ENCODE measurements at regions not wholly inside any gene's neighbourhood (a gene's known extent, or its start where the extent isn't known, plus 50 kb on each side); places are given as distances from the start of the nearest gene placed in this dataset.
A peak's percentile ranks its signal among the peaks of the same experiment; 100 is the strongest.

DNA sequence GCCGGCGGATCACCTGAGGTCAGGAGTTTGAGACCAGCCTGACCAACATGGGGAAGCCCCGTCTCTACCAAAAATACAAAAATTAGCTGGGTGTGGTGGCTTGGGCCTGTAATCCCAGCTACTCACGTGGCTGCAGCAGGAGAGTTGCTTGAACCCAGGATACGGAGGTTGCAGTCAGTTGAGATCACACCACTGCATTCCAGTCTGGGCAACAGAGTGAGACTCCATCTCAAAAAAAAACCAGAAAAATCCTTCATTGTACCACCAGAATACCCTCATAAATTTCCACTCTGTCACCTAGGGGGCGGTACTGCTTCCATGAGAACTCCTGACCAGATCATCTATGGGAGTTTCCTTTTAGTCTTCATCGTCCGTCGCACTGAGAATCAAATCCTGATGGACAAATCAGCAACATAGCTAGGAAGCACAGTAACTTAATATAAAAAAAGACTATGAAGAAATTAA, 225.8 kb upstream of the KLF14 start:
- no peak overlapping the region for H3K4me3 Mint-ChIP-seq
- no peaks in the 10 kb centered on the region for H3K9me3 Mint-ChIP-seq
- peaks cover 59% of the 10 kb centered on the region for H3K36me3 Mint-ChIP-seq (ENCODE audit: insufficient read depth)
- H3K27me3 Mint-ChIP-seq (ENCODE audit: low read depth): no peaks in the 10 kb centered on the region
- peaks cover 42% of the 10 kb centered on the region for H3K4me1 Mint-ChIP-seq (ENCODE audit: low read depth)
- no peak for ATAC-seq
- no peak for DNase-seq

DNA sequence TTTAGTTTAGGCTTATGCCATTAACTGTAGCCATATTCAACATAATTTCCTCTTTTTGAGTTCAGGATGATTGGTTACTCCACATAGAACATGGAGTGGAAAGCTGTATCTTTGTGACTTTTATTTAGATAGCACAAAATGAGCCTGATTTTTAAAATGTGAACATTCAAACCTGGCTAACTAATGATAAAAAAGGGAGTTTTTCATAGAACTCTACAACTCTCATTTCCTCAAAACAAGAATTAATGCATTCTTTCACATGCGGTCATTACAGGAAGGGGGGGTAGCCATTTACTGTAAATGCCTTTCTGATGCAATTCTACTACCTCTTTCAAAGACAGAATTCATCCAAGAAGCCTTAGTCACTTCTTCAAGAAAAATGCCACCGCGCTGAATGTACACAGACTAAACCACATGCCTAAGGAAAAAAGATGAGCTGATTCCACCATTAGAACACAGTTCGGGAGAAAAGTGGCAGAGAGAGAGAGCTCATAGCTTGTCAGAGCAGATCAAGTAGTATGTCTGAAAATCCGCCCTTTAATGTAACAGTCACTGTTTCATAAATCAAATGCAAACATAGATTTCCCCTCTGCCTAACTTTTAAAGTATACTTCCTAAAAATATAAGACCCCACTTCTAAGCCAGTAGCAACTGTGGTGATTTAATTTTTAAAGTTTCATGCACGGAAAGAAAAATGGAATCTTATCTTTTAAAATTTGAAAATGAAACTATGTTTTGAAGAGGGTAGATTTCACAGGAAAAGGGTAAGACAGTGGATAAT, 226.4 kb upstream of the KLF14 start:
- Mint-ChIP-seq H3K27me3 (ENCODE audit: low read depth) (no peaks in the 10 kb centered on the region), H3K4me1 (ENCODE audit: low read depth) (peaks cover 35% of the 10 kb centered on the region), H3K9me3 (no peaks in the 10 kb centered on the region), H3K36me3 (ENCODE audit: insufficient read depth) (peaks cover 53% of the 10 kb centered on the region), H3K4me3 (no peak overlapping the region)
- ATAC-seq: peak; percentile 23 to 29
- peak; percentile 57 for DNase-seq

DNA sequence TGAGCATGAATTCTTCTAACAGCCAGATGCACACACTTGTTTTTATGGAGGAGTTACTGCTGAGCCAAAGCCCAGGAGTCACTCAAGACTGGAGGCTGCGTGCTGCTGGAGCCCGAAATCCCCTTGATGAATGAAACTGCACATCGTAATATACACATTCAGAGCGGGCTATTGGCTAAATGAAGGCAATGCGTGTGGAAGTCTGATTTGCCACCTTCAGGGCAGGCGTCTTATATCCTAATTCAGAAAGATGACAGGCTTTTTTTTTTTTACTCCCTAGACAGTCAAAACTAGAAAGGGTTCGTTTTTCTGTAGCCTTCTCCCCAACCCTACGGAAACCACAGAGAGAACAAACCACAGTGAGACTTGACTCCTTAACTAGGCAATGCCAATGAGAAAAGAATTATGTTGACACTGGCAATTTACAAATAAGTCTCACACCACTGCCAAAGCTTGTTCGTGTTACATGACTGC, 227.2 kb upstream of the KLF14 start:
- no peaks in the 10 kb centered on the region for H3K27me3 Mint-ChIP-seq (ENCODE audit: low read depth)
- peaks cover 34% of the 10 kb centered on the region for H3K4me1 Mint-ChIP-seq (ENCODE audit: low read depth)
- no peak overlapping the region for H3K4me3 Mint-ChIP-seq
- peak; percentile 84 to 85 for ATAC-seq
- DNase-seq: peak; percentile 65
- peaks cover 47% of the 10 kb centered on the region for H3K36me3 Mint-ChIP-seq (ENCODE audit: insufficient read depth)
- H3K9me3 Mint-ChIP-seq: no peaks in the 10 kb centered on the region

DNA sequence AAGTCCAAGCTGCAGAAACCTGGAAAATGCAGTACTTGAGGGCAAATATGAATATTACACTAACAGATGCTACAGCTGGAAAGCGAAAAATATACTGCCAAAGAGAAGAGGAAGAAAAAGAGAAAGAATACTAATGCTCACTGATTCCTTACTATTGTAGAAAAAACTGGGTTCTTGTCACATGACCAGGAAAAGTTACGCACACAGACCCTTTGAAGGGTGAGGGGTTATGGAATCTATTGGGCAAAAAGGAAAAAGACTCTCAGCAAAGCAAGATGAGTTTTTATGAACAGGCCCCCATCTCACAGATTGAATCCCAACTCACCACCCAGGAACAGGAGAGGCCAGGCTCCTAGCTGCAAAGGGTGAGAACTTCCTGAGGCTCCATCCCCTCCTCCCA, 228.1 kb upstream of the KLF14 start:
- Mint-ChIP-seq H3K4me1 (ENCODE audit: low read depth) (peaks cover 43% of the 10 kb centered on the region), H3K27me3 (ENCODE audit: low read depth) (no peaks in the 10 kb centered on the region), H3K9me3 (no peaks in the 10 kb centered on the region), H3K4me3 (no peak overlapping the region), H3K36me3 (ENCODE audit: insufficient read depth) (peaks cover 47% of the 10 kb centered on the region)
- no peak for ATAC-seq
- no peak for DNase-seq

DNA sequence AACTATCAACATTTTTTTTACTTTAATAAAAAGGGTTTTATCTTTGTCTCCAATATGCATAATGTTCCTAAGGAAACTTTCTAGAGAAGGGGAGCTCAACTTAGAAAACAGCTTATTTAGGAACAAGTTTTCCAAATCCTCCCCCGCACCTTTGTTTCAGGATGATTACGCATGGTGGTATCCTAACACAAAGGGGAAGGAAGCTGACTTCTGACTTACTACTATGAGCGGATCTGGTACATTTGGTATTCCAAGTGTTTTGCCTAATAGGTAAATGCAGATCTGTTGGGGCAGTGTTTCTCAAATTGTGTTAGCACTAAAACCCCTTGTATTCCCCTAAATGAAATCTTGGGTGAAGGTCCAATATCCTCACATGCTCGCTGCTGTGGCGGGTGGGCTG, 229.3 kb upstream of the KLF14 start:
- H3K27me3 Mint-ChIP-seq (ENCODE audit: low read depth): no peaks in the 10 kb centered on the region
- H3K4me1 Mint-ChIP-seq (ENCODE audit: low read depth): peaks cover 53% of the 10 kb centered on the region
- peak overlapping the region; percentile 15 for H3K4me3 Mint-ChIP-seq
- peaks cover 39% of the 10 kb centered on the region for H3K36me3 Mint-ChIP-seq (ENCODE audit: insufficient read depth)
- ATAC-seq: no peak
- H3K9me3 Mint-ChIP-seq: no peaks in the 10 kb centered on the region
- DNase-seq: no peak

DNA sequence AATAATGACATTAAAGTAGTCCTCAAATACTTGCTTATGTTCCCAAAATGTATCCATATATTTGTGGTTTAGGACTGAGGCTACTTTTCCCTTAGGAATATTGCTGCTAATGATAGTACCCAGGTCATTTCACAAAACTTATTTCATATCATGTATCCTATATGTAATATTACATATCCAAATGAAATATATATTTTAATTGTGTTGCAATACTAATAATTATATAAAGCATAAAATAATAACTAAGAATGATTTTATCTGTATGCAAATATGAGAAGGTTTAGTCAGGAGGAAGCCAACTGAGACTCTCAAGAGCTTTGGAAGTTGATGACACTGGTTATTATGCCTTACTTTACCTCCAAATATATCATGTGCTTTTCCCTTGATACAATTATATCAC, 231.5 kb upstream of the KLF14 start:
- Mint-ChIP-seq H3K4me1 (ENCODE audit: low read depth) (peaks cover 65% of the 10 kb centered on the region), H3K36me3 (ENCODE audit: insufficient read depth) (peaks cover 23% of the 10 kb centered on the region), H3K27me3 (ENCODE audit: low read depth) (no peaks in the 10 kb centered on the region), H3K4me3 (no peak overlapping the region), H3K9me3 (no peaks in the 10 kb centered on the region)
- ATAC-seq: no peak
- DNase-seq: no peak

DNA sequence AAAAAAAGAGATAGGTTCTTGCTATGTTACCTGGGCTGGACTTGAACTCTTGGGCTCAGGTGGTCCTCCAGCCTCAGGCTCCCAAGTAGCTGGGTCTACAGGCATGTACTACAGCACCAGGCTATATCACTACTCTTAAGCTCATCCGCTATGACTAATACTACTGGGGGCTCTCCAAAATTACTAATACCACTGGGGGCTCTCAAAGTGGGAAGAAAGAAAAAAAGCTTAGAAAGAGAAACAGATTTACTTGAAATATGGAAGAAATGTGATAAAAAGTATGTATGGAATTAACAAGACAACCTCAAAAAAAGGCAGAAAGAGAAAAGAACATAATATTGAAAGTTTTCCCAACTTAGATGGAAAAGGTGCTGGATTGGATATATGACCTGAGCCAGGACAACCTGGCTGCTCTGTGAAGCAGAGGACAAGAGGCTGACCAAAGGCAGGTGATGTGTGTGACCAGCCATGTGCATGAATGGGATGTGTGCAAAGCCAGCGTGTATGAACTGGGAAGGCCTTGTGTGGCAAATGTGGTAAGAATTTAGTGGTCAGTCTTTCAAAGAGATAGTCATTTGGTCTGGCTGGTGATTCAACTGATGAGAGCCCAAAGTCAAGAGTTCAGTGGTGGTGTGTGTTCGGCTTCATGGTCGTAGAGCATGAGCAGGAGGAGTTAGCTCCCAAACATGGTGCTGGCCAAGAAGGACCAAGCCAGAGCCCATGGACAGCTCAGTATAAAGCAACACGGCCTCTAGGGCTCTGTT, 232.4 kb upstream of the KLF14 start:
- Mint-ChIP-seq H3K9me3 (no peaks in the 10 kb centered on the region), H3K4me3 (peak overlapping the region; percentile 47), H3K27me3 (ENCODE audit: low read depth) (no peaks in the 10 kb centered on the region), H3K4me1 (ENCODE audit: low read depth) (peaks cover 72% of the 10 kb centered on the region), H3K36me3 (ENCODE audit: insufficient read depth) (peaks cover 19% of the 10 kb centered on the region)
- ATAC-seq: peak in 1 of 2 donors; percentile 12
- DNase-seq: no peak

DNA sequence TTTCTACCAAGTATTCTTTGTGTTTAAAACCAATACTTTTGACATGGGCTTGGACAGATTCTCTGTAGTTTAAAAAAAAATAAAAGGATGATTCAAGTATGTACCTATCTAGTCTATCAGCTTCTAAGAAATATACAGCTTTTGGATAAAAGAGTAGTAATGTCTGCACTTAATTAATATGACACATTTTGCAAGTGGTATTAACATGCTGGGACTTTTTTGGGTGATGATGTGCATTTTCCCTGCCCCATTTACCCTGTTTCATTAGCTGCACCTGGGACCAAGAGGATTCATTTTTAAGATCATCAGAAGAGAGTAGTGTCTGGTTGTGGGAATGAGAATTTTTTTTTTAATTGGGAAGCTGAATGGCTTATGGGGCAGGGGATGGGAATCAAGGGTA, 236.2 kb upstream of the KLF14 start:
- no peaks in the 10 kb centered on the region for H3K9me3 Mint-ChIP-seq
- no peaks in the 10 kb centered on the region for H3K27me3 Mint-ChIP-seq (ENCODE audit: low read depth)
- H3K4me3 Mint-ChIP-seq: peak overlapping the region; percentile 58
- H3K4me1 Mint-ChIP-seq (ENCODE audit: low read depth): peaks cover 87% of the 10 kb centered on the region
- peaks cover 39% of the 10 kb centered on the region for H3K36me3 Mint-ChIP-seq (ENCODE audit: insufficient read depth)
- no peak for DNase-seq
- ATAC-seq: peak; percentile 41

DNA sequence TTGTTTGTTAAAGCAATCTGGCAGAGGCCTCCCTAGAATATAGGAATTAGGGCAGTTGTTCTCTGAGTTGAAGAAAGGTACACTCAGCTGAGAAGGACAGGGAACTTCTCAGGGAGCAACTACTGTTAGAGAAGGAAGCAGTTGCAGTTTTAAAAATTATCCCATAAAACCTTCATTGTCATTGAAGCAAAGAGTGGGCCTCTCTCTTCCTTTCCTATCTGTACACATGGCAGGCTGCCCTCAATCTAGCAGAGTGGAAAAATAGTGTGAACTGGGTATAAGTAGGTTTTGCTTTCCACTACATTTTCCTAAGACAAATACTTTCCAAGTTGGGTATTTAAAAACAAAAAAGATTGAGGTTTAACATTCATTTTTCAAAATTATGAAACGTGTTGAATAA, 236.7 kb upstream of the KLF14 start:
- Mint-ChIP-seq H3K9me3 (no peaks in the 10 kb centered on the region), H3K36me3 (ENCODE audit: insufficient read depth) (peaks cover 44% of the 10 kb centered on the region), H3K4me1 (ENCODE audit: low read depth) (peaks cover 91% of the 10 kb centered on the region), H3K27me3 (ENCODE audit: low read depth) (no peaks in the 10 kb centered on the region), H3K4me3 (peak overlapping the region; percentile 58)
- ATAC-seq (peak; percentile 21 to 36), DNase-seq (no peak)

DNA sequence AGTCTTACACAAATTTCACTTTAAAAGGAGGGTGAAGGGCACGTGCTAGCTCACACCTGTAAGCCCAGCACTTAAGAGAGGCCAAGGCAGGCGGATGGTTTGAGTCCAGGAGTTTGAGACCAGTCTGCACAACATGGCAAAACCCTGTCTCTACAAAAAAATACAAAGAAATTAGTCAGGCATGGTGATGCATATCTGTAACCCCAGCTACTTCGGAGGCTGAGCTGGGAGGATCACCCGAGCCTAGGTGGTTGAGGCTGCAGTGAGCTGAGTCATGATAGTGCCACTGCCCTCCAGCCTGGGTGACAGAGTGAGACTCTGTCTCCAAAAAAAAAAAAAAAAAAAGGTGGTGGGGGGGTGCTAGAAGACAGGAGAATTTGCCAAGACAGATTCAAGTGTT, 237.3 kb upstream of the KLF14 start:
- Mint-ChIP-seq H3K4me1 (ENCODE audit: low read depth) (peaks cover 90% of the 10 kb centered on the region), H3K4me3 (peak overlapping the region; percentile 58), H3K27me3 (ENCODE audit: low read depth) (no peaks in the 10 kb centered on the region), H3K9me3 (no peaks in the 10 kb centered on the region), H3K36me3 (ENCODE audit: insufficient read depth) (peaks cover 44% of the 10 kb centered on the region)
- DNase-seq (peak; percentile 55), ATAC-seq (peak; percentile 68 to 69)

DNA sequence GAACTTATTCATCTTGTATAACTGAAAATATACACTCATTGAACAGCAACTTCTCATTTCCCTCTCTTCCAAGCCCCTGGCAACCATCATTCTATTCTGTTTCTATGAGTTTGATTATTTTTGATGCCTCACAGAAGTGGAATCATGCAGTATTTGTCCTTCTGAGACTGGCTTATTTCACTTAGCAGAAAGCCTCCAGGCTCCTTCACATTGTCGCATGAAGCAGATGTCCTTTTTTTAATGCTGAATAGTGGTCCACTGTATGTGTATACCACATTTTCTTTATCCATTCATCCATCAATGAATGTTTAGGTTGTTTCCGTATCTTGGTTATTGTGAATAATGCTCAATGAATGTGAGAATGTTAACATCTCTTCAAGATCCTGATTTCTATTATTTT, 238.2 kb upstream of the KLF14 start:
- no peaks in the 10 kb centered on the region for H3K9me3 Mint-ChIP-seq
- DNase-seq: no peak
- no peaks in the 10 kb centered on the region for H3K27me3 Mint-ChIP-seq (ENCODE audit: low read depth)
- H3K36me3 Mint-ChIP-seq (ENCODE audit: insufficient read depth): peaks cover 41% of the 10 kb centered on the region
- peak overlapping the region; percentile 8 for H3K4me3 Mint-ChIP-seq
- peaks cover 88% of the 10 kb centered on the region for H3K4me1 Mint-ChIP-seq (ENCODE audit: low read depth)
- ATAC-seq: no peak

DNA sequence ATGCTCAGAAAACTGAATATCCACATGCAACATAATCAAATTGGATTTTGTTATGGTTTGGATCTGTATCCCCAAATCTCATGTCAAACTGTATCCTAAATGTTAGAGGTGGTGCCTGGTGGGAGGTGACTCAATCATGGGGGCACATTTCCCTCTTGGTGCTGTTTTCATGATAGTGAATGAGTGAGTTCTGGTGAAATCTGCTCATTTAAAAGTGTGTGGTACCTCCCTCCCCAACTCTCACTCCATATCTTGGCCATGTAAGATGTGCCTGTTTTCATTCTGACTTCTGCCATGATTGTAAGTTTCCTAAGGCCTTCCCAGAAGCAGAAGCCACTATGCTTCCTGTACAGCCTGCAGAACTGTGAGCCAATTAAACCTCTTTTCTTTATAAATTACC, 239.6 kb upstream of the KLF14 start:
- peak; percentile 47 to 66 for ATAC-seq
- Mint-ChIP-seq H3K4me3 (peak overlapping the region; percentile 37), H3K4me1 (ENCODE audit: low read depth) (peaks cover 77% of the 10 kb centered on the region), H3K36me3 (ENCODE audit: insufficient read depth) (peaks cover 37% of the 10 kb centered on the region), H3K27me3 (ENCODE audit: low read depth) (no peaks in the 10 kb centered on the region), H3K9me3 (no peaks in the 10 kb centered on the region)
- DNase-seq: no peak

DNA sequence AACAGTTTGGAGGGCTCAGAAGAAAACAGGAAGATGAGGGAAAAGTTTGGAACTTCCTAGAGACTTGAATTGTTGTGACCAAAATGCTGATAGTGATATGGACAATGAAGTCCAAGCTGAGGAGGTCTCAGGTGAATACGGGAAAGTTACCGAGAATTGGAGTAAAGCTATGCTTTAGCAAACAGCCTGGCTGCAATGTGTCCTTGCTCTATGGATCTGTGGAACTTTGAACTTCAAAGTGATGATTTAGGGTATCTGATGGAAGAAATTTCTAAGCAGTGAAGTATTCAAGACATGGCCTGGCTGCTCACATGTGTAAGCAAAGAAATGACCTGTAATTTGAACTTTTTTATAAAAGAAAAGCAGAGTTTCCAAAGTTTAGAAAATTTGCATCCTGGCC, 240.2 kb upstream of the KLF14 start:
- DNase-seq (no peak), ATAC-seq (no peak)
- peaks cover 75% of the 10 kb centered on the region for H3K4me1 Mint-ChIP-seq (ENCODE audit: low read depth)
- peaks cover 37% of the 10 kb centered on the region for H3K36me3 Mint-ChIP-seq (ENCODE audit: insufficient read depth)
- peak overlapping the region; percentile 37 for H3K4me3 Mint-ChIP-seq
- H3K9me3 Mint-ChIP-seq: no peaks in the 10 kb centered on the region
- no peaks in the 10 kb centered on the region for H3K27me3 Mint-ChIP-seq (ENCODE audit: low read depth)

DNA sequence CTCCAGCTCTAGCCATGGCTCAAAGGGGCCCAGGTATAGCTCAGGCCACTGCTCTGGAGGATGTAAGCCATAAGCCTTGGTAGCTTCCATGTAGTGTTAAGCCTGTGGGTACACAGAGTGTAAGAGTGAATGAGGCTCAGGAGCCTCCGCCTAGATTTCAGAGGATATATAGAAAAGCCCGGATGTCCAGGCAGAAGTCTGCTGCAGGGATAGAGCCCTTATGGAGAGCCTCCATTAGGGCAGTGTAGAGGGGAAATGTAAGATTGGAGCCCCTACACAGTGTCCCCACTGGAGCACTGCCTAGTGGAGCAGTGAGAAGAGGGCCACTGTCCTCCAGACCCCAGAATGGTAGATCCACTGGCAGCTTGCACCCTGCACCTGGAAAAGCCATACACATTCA, 240.8 kb upstream of the KLF14 start:
- H3K4me1 Mint-ChIP-seq (ENCODE audit: low read depth): peaks cover 77% of the 10 kb centered on the region
- ATAC-seq: no peak
- H3K9me3 Mint-ChIP-seq: no peaks in the 10 kb centered on the region
- no peak overlapping the region for H3K4me3 Mint-ChIP-seq
- H3K27me3 Mint-ChIP-seq (ENCODE audit: low read depth): no peaks in the 10 kb centered on the region
- H3K36me3 Mint-ChIP-seq (ENCODE audit: insufficient read depth): peaks cover 37% of the 10 kb centered on the region
- no peak for DNase-seq

DNA sequence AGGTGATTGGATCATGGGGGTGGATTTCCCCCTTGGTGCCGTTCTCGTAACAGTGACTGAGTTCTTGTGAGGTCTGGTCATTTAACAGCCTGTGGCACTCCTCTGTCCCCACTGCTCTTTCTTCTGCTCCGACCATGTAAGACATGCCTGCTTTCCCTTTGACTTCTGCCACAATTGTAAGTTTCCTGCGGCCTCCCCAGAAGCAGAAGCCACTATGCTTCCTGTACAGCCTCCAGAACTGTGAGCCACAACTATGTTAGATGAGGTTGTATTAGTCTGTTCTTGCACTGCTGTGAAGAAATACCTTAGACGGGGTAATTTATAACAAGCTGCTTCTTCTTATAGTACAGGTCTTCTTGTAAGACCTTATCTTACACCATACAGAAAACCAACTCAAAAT, 241.7 kb upstream of the KLF14 start:
- DNase-seq: no peak
- no peak for ATAC-seq
- Mint-ChIP-seq H3K36me3 (ENCODE audit: insufficient read depth) (peaks cover 37% of the 10 kb centered on the region), H3K4me1 (ENCODE audit: low read depth) (peaks cover 73% of the 10 kb centered on the region), H3K9me3 (no peaks in the 10 kb centered on the region), H3K27me3 (ENCODE audit: low read depth) (no peaks in the 10 kb centered on the region), H3K4me3 (no peak overlapping the region)
